WTC11 (cell line): ENCODE measurements at regions not wholly inside any gene's neighbourhood (a gene's known extent, or its start where the extent isn't known, plus 50 kb on each side); places are given as distances from the start of the nearest gene placed in this dataset.

ENCODE experiments used
- ATAC-seq: fragments of 200-7000 bp; cut with Tn5 transposase; 2 replicates; pipeline ENCODE4 v1.10.0; 2021; ENCODE audit warnings: mild to moderate bottlenecking, moderate library complexity
- CTCF ChIA-PET: fragments of 300-600 bp; sonication (Branson Sonifier 250); formaldehyde crosslinking; loops from one replicate; lab custom pipeline; 2021; ENCODE audit warnings: antibody characterized with exemption; lab: Charles Lee
- POLR2A ChIA-PET: fragments of 350-600 bp; sonication (Branson Sonifier 250); formaldehyde crosslinking; loops from one replicate; lab custom pipeline; 2021; ENCODE audit warnings: antibody characterized with exemption; lab: Charles Lee
- DNase-seq: peaks from one replicate; pipeline ENCODE4 v3.0.0; 2021; ENCODE audit warnings: low spot score
- H3K27ac Mint-ChIP-seq: 2 replicates; pipeline ENCODE4 v1.8.0; 2021; ENCODE audit warnings: mixed read lengths
- H3K27me3 Mint-ChIP-seq: 2 replicates; pipeline ENCODE4 v1.8.0; 2021; ENCODE audit warnings: low read depth, mild to moderate bottlenecking, moderate library complexity, mixed read lengths
- H3K36me3 Mint-ChIP-seq: 2 replicates; pipeline ENCODE4 v1.8.0; 2021; ENCODE audit warnings: mixed read lengths
- H3K4me1 Mint-ChIP-seq: 2 replicates; pipeline ENCODE4 v1.8.0; 2022; ENCODE audit warnings: mixed read lengths
- H3K4me3 Mint-ChIP-seq: 2 replicates; pipeline ENCODE4 v1.8.0; 2021; ENCODE audit warnings: mild to moderate bottlenecking, moderate library complexity, mixed read lengths
- H3K9me3 Mint-ChIP-seq: 2 replicates; pipeline ENCODE4 v1.8.0; 2021; ENCODE audit warnings: mixed read lengths
- ETV6 ChIP-seq: sonication (generic); formaldehyde crosslinking; IDR thresholded peaks from 2 replicates; pipeline ENCODE4 v1.8.1; 2022; ENCODE audit warnings: mild to moderate bottlenecking, missing genetic modification reagents
- KAT7 ChIP-seq: sonication (generic); formaldehyde crosslinking; IDR thresholded peaks from 2 replicates; pipeline ENCODE4 v1.8.1; 2023; ENCODE audit warnings: missing genetic modification reagents, mild to moderate bottlenecking, borderline replicate concordance
- MXD4 ChIP-seq: fragments of 250-450 bp; sonication (Bioruptor Pico); IDR thresholded peaks from 2 replicates; pipeline ENCODE4 v1.8.0; 2021; ENCODE audit warnings: mild to moderate bottlenecking, moderate library complexity, borderline replicate concordance
- MYBL2 ChIP-seq: sonication (generic); formaldehyde crosslinking; IDR thresholded peaks from 2 replicates; pipeline ENCODE4 v1.8.1; 2023; ENCODE audit warnings: mild to moderate bottlenecking, moderate library complexity, missing genetic modification reagents
- NFYB ChIP-seq: sonication (generic); formaldehyde crosslinking; conservative IDR thresholded peaks from 2 replicates; pipeline ENCODE4 v1.8.0; 2022; ENCODE audit warnings: low read depth, missing genetic modification reagents
- PRDM15 ChIP-seq: sonication (generic); formaldehyde crosslinking; IDR thresholded peaks from 2 replicates; pipeline ENCODE4 v1.8.0; 2022; ENCODE audit warnings: missing genetic modification reagents
- RELA ChIP-seq: sonication (generic); formaldehyde crosslinking; IDR thresholded peaks from 2 replicates; pipeline ENCODE4 v1.8.1; 2022; ENCODE audit warnings: missing genetic modification reagents, mild to moderate bottlenecking, borderline replicate concordance
- RORB ChIP-seq: fragments of 250-450 bp; sonication (Bioruptor Pico); IDR thresholded peaks from 2 replicates; pipeline ENCODE4 v1.9.0; 2021; ENCODE audit warnings: mild to moderate bottlenecking
- SMAD3 ChIP-seq: sonication (generic); formaldehyde crosslinking; IDR thresholded peaks from 2 replicates; pipeline ENCODE4 v1.8.0; 2022; ENCODE audit warnings: missing genetic modification reagents, mild to moderate bottlenecking, borderline replicate concordance
- SOX15 ChIP-seq: fragments of 250-450 bp; sonication (Bioruptor Pico); IDR thresholded peaks from 2 replicates; pipeline ENCODE4 v1.9.0; 2021; ENCODE audit warnings: mild to moderate bottlenecking
- TEAD4 ChIP-seq: sonication (generic); formaldehyde crosslinking; IDR thresholded peaks from 2 replicates; pipeline ENCODE4 v1.8.0; 2022; ENCODE audit warnings: mild to moderate bottlenecking, missing genetic modification reagents
- TP53 ChIP-seq: sonication (generic); formaldehyde crosslinking; IDR thresholded peaks from 2 replicates; pipeline ENCODE4 v1.8.1; 2023; ENCODE audit warnings: mild to moderate bottlenecking, missing genetic modification reagents
- ZBTB43 ChIP-seq: sonication (generic); formaldehyde crosslinking; IDR thresholded peaks from 2 replicates; pipeline ENCODE4 v1.8.1; 2023; ENCODE audit warnings: mild to moderate bottlenecking, missing genetic modification reagents
- ZNF396 ChIP-seq: fragments of 250-450 bp; sonication (Bioruptor Pico); IDR thresholded peaks from 2 replicates; pipeline ENCODE4 v1.8.0; 2021; ENCODE audit warnings: mild to moderate bottlenecking, moderate library complexity, borderline replicate concordance
- TF ChIP-seq, protein P1 (sequence below): sonication (generic); formaldehyde crosslinking; IDR thresholded peaks from 2 replicates; pipeline ENCODE4 v1.8.1; 2022; ENCODE audit warnings: low read depth, mild to moderate bottlenecking, moderate library complexity, missing genetic modification reagents, borderline replicate concordance
- TF ChIP-seq, protein P2 (sequence below): sonication (generic); formaldehyde crosslinking; IDR thresholded peaks from 2 replicates; pipeline ENCODE4 v1.8.1; 2023; ENCODE audit warnings: mild to moderate bottlenecking, missing genetic modification reagents, moderate library complexity
- TF ChIP-seq, protein P3 (sequence below): fragments of 250-450 bp; sonication (Bioruptor Pico); IDR thresholded peaks from 2 replicates; pipeline ENCODE4 v1.9.0; 2021; ENCODE audit warnings: mild to moderate bottlenecking, borderline replicate concordance
- TF ChIP-seq, protein P4 (sequence below): sonication (generic); formaldehyde crosslinking; IDR thresholded peaks from 2 replicates; pipeline ENCODE4 v1.8.0; 2022; ENCODE audit warnings: mild to moderate bottlenecking, missing genetic modification reagents
- TF ChIP-seq, protein P5 (sequence below): sonication (generic); formaldehyde crosslinking; IDR thresholded peaks from 2 replicates; pipeline ENCODE4 v1.8.1; 2022; ENCODE audit warnings: mild to moderate bottlenecking, missing genetic modification reagents, moderate library complexity, borderline replicate concordance

- TF ChIP-seq, protein P1, sequence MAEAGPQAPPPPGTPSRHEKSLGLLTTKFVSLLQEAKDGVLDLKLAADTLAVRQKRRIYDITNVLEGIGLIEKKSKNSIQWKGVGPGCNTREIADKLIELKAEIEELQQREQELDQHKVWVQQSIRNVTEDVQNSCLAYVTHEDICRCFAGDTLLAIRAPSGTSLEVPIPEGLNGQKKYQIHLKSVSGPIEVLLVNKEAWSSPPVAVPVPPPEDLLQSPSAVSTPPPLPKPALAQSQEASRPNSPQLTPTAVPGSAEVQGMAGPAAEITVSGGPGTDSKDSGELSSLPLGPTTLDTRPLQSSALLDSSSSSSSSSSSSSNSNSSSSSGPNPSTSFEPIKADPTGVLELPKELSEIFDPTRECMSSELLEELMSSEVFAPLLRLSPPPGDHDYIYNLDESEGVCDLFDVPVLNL = no peak
- TF ChIP-seq, protein P2, sequence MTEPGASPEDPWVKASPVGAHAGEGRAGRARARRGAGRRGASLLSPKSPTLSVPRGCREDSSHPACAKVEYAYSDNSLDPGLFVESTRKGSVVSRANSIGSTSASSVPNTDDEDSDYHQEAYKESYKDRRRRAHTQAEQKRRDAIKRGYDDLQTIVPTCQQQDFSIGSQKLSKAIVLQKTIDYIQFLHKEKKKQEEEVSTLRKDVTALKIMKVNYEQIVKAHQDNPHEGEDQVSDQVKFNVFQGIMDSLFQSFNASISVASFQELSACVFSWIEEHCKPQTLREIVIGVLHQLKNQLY (CRISPR knock-in tag) = no peak
- TF ChIP-seq ZBTB43 (CRISPR knock-in tag) (no peak), MYBL2 (CRISPR knock-in tag) (no peak), SMAD3 (CRISPR knock-in tag) (no peak), TP53 (CRISPR knock-in tag) (no peak), ZNF396 (CRISPR knock-in tag) (no peak), MXD4 (CRISPR knock-in tag) (no peak)
- TF ChIP-seq, protein P3, sequence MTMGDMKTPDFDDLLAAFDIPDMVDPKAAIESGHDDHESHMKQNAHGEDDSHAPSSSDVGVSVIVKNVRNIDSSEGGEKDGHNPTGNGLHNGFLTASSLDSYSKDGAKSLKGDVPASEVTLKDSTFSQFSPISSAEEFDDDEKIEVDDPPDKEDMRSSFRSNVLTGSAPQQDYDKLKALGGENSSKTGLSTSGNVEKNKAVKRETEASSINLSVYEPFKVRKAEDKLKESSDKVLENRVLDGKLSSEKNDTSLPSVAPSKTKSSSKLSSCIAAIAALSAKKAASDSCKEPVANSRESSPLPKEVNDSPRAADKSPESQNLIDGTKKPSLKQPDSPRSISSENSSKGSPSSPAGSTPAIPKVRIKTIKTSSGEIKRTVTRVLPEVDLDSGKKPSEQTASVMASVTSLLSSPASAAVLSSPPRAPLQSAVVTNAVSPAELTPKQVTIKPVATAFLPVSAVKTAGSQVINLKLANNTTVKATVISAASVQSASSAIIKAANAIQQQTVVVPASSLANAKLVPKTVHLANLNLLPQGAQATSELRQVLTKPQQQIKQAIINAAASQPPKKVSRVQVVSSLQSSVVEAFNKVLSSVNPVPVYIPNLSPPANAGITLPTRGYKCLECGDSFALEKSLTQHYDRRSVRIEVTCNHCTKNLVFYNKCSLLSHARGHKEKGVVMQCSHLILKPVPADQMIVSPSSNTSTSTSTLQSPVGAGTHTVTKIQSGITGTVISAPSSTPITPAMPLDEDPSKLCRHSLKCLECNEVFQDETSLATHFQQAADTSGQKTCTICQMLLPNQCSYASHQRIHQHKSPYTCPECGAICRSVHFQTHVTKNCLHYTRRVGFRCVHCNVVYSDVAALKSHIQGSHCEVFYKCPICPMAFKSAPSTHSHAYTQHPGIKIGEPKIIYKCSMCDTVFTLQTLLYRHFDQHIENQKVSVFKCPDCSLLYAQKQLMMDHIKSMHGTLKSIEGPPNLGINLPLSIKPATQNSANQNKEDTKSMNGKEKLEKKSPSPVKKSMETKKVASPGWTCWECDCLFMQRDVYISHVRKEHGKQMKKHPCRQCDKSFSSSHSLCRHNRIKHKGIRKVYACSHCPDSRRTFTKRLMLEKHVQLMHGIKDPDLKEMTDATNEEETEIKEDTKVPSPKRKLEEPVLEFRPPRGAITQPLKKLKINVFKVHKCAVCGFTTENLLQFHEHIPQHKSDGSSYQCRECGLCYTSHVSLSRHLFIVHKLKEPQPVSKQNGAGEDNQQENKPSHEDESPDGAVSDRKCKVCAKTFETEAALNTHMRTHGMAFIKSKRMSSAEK (CRISPR knock-in tag) = no peak
Measured at GRCh38 chr2:200193331-200193730, 113.2 kb upstream of the SPATS2L start (continued).

DNA sequence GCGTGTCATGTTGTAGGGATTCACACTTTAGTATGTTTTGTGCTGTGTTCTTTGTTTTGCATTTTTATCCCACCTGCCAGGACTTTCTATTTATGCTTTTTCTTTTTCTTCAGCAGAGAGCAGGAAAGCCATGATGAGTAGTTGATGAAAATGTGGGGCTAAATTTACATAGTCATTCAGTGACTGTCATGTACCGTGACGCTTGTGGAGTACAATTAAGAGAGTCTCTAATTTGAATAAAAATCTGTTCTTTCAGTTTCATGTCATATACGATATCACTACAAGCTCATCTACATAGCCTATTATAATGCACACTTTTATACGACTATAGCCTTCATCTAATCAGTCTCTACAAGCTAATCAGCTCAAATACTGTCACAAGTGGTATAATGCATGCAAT lies 112.7 kb upstream of the SPATS2L start:
- Mint-ChIP-seq H3K4me3 (no peak overlapping the region), H3K36me3 (peaks cover 11% of the 10 kb centered on the region), H3K27ac (no peak overlapping the region), H3K9me3 (peaks cover 9% of the 10 kb centered on the region), H3K4me1 (peaks cover 39% of the 10 kb centered on the region), H3K27me3 (no peaks in the 10 kb centered on the region)
- CTCF ChIA-PET = no interaction called here
- TF ChIP-seq, protein P4, sequence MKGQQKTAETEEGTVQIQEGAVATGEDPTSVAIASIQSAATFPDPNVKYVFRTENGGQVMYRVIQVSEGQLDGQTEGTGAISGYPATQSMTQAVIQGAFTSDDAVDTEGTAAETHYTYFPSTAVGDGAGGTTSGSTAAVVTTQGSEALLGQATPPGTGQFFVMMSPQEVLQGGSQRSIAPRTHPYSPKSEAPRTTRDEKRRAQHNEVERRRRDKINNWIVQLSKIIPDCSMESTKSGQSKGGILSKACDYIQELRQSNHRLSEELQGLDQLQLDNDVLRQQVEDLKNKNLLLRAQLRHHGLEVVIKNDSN (CRISPR knock-in tag) = no peak
- TF ChIP-seq, protein P5, sequence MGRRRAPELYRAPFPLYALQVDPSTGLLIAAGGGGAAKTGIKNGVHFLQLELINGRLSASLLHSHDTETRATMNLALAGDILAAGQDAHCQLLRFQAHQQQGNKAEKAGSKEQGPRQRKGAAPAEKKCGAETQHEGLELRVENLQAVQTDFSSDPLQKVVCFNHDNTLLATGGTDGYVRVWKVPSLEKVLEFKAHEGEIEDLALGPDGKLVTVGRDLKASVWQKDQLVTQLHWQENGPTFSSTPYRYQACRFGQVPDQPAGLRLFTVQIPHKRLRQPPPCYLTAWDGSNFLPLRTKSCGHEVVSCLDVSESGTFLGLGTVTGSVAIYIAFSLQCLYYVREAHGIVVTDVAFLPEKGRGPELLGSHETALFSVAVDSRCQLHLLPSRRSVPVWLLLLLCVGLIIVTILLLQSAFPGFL = no peak
- TF ChIP-seq PRDM15 (CRISPR knock-in tag) (no peak), RELA (CRISPR knock-in tag) (no peak), SOX15 (no peak), RORB (CRISPR knock-in tag) (no peak), KAT7 (CRISPR knock-in tag) (no peak), ETV6 (CRISPR knock-in tag) (no peak), NFYB (no peak), TEAD4 (CRISPR knock-in tag) (no peak)
- ATAC-seq (no peak), DNase-seq (no peak)
- POLR2A ChIA-PET = no interaction called here
